ENCODE measurements at regions not wholly inside any gene's neighbourhood (a gene's known extent, or its start where the extent isn't known, plus 50 kb on each side); places are given as distances from the start of the nearest gene placed in this dataset.

DNA sequence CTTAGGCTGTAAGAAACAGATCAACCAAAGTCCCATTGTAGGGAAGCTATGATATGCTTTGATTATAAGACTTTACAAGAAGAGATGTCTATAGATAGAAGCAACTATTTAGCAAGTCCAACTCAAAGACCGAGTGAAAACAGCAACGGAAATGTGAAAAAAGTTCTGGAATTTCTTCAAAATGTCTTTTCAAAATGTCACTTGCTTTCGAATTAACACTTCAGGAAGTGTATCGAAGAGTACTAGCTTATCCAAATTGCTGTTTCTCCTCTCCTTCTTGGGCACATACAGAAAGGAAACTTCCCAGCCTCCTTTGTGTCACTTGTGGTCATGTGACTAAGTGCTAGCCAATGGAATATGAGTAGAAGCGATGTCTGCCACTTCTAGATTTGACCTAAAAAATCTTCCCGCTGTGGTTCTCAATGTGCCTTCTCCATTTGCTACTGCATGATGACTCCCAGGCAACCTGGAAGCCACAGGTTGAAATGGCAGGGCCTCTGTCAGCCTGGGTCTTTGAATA, 89.9 kb downstream of the TSEN15 start:
- TF ChIP-seq USF2 (IDR thresholded peaks at IDR 0.05; ENCODE audit: low read depth, low read length): no peak
- TF ChIP-seq POLR2A (IDR thresholded peaks at IDR 0.05; ENCODE audit: low read depth, low read length): no peak
- TF ChIP-seq, protein P1, sequence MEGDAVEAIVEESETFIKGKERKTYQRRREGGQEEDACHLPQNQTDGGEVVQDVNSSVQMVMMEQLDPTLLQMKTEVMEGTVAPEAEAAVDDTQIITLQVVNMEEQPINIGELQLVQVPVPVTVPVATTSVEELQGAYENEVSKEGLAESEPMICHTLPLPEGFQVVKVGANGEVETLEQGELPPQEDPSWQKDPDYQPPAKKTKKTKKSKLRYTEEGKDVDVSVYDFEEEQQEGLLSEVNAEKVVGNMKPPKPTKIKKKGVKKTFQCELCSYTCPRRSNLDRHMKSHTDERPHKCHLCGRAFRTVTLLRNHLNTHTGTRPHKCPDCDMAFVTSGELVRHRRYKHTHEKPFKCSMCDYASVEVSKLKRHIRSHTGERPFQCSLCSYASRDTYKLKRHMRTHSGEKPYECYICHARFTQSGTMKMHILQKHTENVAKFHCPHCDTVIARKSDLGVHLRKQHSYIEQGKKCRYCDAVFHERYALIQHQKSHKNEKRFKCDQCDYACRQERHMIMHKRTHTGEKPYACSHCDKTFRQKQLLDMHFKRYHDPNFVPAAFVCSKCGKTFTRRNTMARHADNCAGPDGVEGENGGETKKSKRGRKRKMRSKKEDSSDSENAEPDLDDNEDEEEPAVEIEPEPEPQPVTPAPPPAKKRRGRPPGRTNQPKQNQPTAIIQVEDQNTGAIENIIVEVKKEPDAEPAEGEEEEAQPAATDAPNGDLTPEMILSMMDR (conservative IDR thresholded peaks at IDR 0.05; ENCODE audit: low read depth, low read length): no peak
- TF ChIP-seq CHD1 (IDR thresholded peaks at IDR 0.05; ENCODE audit: low read depth, low read length): no peak
- no peak for TF ChIP-seq NFE2L2 (IDR thresholded peaks at IDR 0.05; ENCODE audit: low read depth, low read length)
- no peak for TF ChIP-seq ELK1 (IDR thresholded peaks at IDR 0.05; ENCODE audit: borderline replicate concordance, low read depth, low read length)
